NT2/D1 (cell line): ENCODE measurements at regions not wholly inside any gene's neighbourhood (a gene's known extent, or its start where the extent isn't known, plus 50 kb on each side); places are given as distances from the start of the nearest gene placed in this dataset.

Experiments used
- SUZ12 ChIP-seq: IDR thresholded peaks from 2 replicates; pipeline ENCODE4 v1.6.1; 2011; ENCODE audit not compliant: insufficient read length, insufficient read depth; ENCODE audit errors: extremely low read depth
- YY1 ChIP-seq: IDR thresholded peaks from 2 replicates; pipeline ENCODE4 v1.6.1; 2011; ENCODE audit not compliant: insufficient read length, insufficient read depth
- ZNF274 ChIP-seq: IDR thresholded peaks from 2 replicates; pipeline ENCODE4 v1.6.1; 2011; ENCODE audit warnings: mild to moderate bottlenecking, low read depth, low read length

GRCh38 chr2:203591642-203592041, 56.5 kb upstream of the RAPH1 start:
- TF ChIP-seq YY1 (no peak), SUZ12 (no peak), ZNF274 (no peak)
